Smooth muscle cell (in vitro differentiated cells): ENCODE measurements at regions not wholly inside any gene's neighbourhood (a gene's known extent, or its start where the extent isn't known, plus 50 kb on each side); places are given as distances from the start of the nearest gene placed in this dataset.
"Not testable (repeated sequence)": the region's sequence is repeated elsewhere in the genome, so short reads cannot be mapped to it uniquely, and the experiment has no call there.

Experiments
- DNase-seq: peaks from one replicate; lab custom pipeline; 2025; ENCODE audit not compliant: unreplicated experiment; lab: John Stamatoyannopoulos, UW
- H2AFZ ChIP-seq: fragments of 200-600 bp; sonication (generic); 2 replicates; pipeline ENCODE4 v1.6.0; 2016; ENCODE audit warnings: antibody characterized with exemption, low read depth, mild to moderate bottlenecking
- H3F3A ChIP-seq: fragments of 200-600 bp; sonication (generic); 2 replicates; pipeline ENCODE4 v1.6.0; 2017; ENCODE audit warnings: antibody characterized with exemption, low read depth
- H3K27ac ChIP-seq: fragments of 200-600 bp; sonication (generic); 2 replicates; pipeline ENCODE4 v1.5.1; 2016; ENCODE audit warnings: low read depth, mild to moderate bottlenecking
- H3K27me3 ChIP-seq: fragments of 200-600 bp; sonication (generic); 2 replicates; pipeline ENCODE4 v1.6.1; 2016; ENCODE audit warnings: low read depth, mild to moderate bottlenecking
- H3K36me3 ChIP-seq: fragments of 200-600 bp; sonication (generic); 2 replicates; pipeline ENCODE4 v1.5.1; 2016; ENCODE audit warnings: low read depth
- H3K4me1 ChIP-seq: fragments of 200-600 bp; sonication (generic); 2 replicates; pipeline ENCODE4 v1.5.1; 2016; ENCODE audit warnings: low read depth
- H3K4me2 ChIP-seq: fragments of 200-600 bp; sonication (generic); 2 replicates; pipeline ENCODE4 v1.6.0; 2016; ENCODE audit warnings: mild to moderate bottlenecking
- H3K4me3 ChIP-seq: fragments of 200-600 bp; sonication (generic); 2 replicates; pipeline ENCODE4 v1.5.1; 2016; ENCODE audit warnings: mild to moderate bottlenecking
- H3K79me2 ChIP-seq: fragments of 200-600 bp; sonication (generic); 2 replicates; pipeline ENCODE4 v1.6.0; 2016; ENCODE audit warnings: low read depth, mild to moderate bottlenecking
- H3K9ac ChIP-seq: fragments of 200-600 bp; sonication (generic); 2 replicates; pipeline ENCODE4 v1.6.0; 2016; ENCODE audit warnings: low read depth
- H3K9me3 ChIP-seq: fragments of 200-600 bp; sonication (generic); replicated peaks from 2 replicates; pipeline ENCODE4 v1.5.1; 2016; ENCODE audit warnings: low read depth
- H4K20me1 ChIP-seq: fragments of 200-600 bp; sonication (generic); 2 replicates; pipeline ENCODE4 v1.6.0; 2016; ENCODE audit warnings: low read depth
- WGBS: methylation state at CpG from one replicate; pipeline ENCODE4 v1.1.7; 2016; ENCODE audit warnings: low lambda C conversion rate; 5-methylcytosine and 5-hydroxymethylcytosine counted together
- TF ChIP-seq, protein P1 (sequence below): fragments of 200-600 bp; sonication (generic); IDR thresholded peaks from 2 replicates; pipeline ENCODE4 v1.5.1; 2017; ENCODE audit warnings: borderline replicate concordance, mild to moderate bottlenecking, antibody characterized with exemption; ENCODE audit not compliant: insufficient read depth, poor library complexity, severe bottlenecking

DNA sequence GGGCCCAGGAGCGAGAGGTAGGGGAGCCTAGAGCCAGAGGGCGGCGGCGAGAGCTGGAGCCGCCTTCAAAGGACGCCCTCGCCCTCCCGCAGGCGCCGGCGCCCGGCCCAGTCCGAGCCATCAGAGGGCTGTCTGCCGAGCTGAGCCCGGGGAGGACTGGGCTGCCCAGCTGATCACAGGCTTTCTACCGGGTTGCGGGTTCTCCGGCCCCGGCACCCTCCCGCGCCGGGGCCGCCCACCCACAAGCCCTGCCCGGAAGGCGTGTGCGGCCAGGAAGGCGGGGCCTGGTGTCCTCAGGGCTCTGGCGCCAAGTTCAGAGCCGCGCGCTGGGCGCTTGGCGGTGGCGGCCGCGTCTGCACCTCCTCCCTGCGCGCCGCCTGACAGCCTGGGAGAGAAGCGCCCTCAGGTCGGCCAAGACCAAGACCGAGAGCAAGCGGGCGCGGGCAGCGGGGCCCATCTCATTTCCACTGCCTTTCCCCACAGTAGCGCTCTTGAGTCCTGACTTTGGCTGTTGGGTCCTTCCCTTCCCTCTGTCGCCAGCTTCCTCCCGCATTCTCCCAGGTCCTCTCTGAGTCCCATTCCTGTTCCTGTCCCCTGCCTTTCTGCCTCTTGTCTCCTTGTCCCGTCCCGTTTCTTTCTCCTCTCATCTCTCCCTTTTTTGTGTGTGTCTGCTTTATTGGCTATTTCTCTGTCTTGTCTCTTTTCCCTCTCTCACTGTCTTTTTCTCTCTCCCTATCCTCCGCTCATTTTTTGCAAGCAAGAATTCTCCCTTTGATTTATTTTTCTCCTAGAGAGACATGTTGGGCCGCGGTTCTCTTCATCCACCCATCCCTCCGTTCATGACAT is 60.6 kb upstream of the MSMB start:
- Histone ChIP-seq H3K4me3 (peak overlapping the region; percentile 63), H3K9ac (no peak overlapping the region), H3F3A (no peaks in the 10 kb centered on the region), H3K4me2 (peak overlapping the region; percentile 82), H2AFZ (peak overlapping the region; percentile 80), H3K27me3 (no peaks in the 10 kb centered on the region), H3K79me2 (no peaks in the 10 kb centered on the region), H3K36me3 (no peaks in the 10 kb centered on the region), H3K9me3 (no peaks in the 10 kb centered on the region), H3K4me1 (no peaks in the 10 kb centered on the region), H3K27ac (no peak overlapping the region), H4K20me1 (no peaks in the 10 kb centered on the region)
- no peak for DNase-seq
- 7% methylated on average over 39 of the region's 55 CpGs for WGBS
- TF ChIP-seq, protein P1, sequence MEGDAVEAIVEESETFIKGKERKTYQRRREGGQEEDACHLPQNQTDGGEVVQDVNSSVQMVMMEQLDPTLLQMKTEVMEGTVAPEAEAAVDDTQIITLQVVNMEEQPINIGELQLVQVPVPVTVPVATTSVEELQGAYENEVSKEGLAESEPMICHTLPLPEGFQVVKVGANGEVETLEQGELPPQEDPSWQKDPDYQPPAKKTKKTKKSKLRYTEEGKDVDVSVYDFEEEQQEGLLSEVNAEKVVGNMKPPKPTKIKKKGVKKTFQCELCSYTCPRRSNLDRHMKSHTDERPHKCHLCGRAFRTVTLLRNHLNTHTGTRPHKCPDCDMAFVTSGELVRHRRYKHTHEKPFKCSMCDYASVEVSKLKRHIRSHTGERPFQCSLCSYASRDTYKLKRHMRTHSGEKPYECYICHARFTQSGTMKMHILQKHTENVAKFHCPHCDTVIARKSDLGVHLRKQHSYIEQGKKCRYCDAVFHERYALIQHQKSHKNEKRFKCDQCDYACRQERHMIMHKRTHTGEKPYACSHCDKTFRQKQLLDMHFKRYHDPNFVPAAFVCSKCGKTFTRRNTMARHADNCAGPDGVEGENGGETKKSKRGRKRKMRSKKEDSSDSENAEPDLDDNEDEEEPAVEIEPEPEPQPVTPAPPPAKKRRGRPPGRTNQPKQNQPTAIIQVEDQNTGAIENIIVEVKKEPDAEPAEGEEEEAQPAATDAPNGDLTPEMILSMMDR = no peak

DNA sequence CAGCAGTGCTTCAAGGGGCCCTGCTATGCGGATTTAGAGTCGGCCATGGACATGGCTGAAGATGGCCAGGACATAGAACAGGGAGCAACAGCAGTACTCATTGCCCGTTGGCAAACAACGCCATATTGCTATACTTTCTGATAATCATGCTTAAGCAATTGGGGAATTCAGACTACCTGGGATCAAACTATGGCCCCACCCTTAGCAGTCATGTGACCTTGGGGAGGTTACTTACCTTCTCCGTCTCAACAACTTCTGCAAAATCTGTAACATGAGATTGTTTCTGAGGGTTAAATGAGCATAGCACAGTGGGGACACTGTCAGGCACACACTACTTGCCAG is 62.1 kb upstream of the MSMB start:
- 67% methylated on average over 5 of the region's 5 CpGs for WGBS
- not testable (repeated sequence) for H3K9ac ChIP-seq, DNase-seq

DNA sequence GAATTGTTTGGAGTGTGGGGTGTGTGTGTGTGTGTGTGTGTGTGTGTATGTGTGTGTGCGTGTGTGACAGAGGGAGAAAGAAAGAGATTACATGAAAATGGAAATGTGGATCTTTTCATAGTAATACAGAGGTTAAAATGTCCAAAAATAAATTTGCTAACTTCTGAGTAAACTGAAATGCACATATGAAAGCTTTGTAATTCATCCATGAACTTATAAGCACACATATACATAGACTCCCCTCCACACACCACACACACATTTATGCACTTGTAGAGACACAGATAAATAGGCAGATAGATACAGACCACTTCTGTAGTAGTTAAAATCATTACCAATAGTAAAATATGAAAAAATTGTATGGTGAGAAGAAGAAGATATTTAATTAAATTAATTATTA is 108.2 kb upstream of the MSMB start:
- H3K27ac ChIP-seq, DNase-seq, H3K36me3 ChIP-seq, H3K27me3 ChIP-seq, H2AFZ ChIP-seq, H3K9ac ChIP-seq, H3F3A ChIP-seq, H3K9me3 ChIP-seq, H3K4me2 ChIP-seq, H3K4me3 ChIP-seq, H3K4me1 ChIP-seq, H4K20me1 ChIP-seq, H3K79me2 ChIP-seq: not testable (repeated sequence)
- 100% methylated on average over 1 of the region's 1 CpG for WGBS

More for the DNA sequence above, 62.1 kb upstream of the MSMB start:
- not testable (repeated sequence) for H3K9me3 ChIP-seq, H2AFZ ChIP-seq, H3K79me2 ChIP-seq, H3K36me3 ChIP-seq, H3K4me3 ChIP-seq, H3K27ac ChIP-seq, H3F3A ChIP-seq, H3K4me2 ChIP-seq, H4K20me1 ChIP-seq, H3K4me1 ChIP-seq, H3K27me3 ChIP-seq

DNA sequence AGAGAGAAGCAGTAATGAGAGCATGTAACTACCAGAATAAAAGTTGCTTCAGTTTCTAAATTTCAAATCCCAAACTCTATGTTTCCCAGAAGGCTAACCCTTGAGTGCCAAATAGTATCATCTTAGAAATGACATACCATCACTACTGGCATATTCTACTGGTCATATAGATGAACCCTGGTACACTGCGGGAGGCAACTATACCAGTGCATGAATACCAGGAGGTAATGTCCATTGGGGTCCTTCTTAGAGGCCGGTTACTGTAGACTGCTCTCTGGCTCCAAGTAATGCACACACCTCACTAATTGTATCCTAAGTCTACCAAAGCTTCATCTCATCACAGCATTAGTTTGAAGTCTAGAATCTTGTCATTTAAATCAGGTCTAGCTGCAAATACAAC is 108.6 kb upstream of the MSMB start:
- not testable (repeated sequence) for H3K27ac ChIP-seq, H3K9ac ChIP-seq, H3K27me3 ChIP-seq, H3K4me3 ChIP-seq, H3K9me3 ChIP-seq, DNase-seq, H3F3A ChIP-seq, H4K20me1 ChIP-seq, H3K79me2 ChIP-seq, H3K4me2 ChIP-seq, H2AFZ ChIP-seq, H3K36me3 ChIP-seq, H3K4me1 ChIP-seq
- 85% methylated on average over 2 of the region's 2 CpGs for WGBS

DNA sequence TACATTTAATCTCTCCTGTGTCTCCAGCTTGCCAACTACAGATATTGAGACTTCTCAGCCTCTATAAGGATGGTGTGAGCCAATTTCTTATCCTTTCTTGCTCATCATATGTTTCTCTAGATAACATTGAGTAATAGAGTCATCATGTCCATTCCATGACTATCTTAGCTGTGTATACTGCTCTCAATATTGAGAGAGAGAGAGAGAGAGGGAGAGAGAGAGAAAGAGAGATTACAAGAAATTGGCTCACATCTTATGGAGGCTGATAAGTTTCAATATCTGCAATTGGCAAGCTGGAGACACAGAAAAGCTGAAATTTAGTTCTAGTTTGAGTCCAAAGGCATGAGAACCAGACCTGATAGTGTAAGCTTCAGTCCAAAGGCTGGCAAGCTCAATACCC is 110.8 kb upstream of the MSMB start:
- not testable (repeated sequence) for H4K20me1 ChIP-seq, H3K79me2 ChIP-seq, DNase-seq, H3K9me3 ChIP-seq, H3K27me3 ChIP-seq, H3F3A ChIP-seq, H3K4me3 ChIP-seq, H3K36me3 ChIP-seq, H3K27ac ChIP-seq, H3K4me1 ChIP-seq, H3K4me2 ChIP-seq, H3K9ac ChIP-seq, H2AFZ ChIP-seq
